Motor neuron (in vitro differentiated cells): ENCODE measurements at regions not wholly inside any gene's neighbourhood (a gene's known extent, or its start where the extent isn't known, plus 50 kb on each side); places are given as distances from the start of the nearest gene placed in this dataset.

Experiments
- ATAC-seq, 8 experiments: fragments of 200-7000 bp; cut with Tn5 transposase; replicated peaks in 6 of 8; 2 replicates each; pipeline ENCODE4 v1.8.0; 2021; ENCODE audit warnings: mild to moderate bottlenecking in 8 of 8, moderate library complexity in 8 of 8
- H3K27ac ChIP-seq, 2 donors: fragments of 250-450 bp; sonication (Bioruptor Pico); 2 replicates each; pipeline ENCODE4 v1.9.0; 2021; ENCODE audit warnings: antibody characterized with exemption in 2 of 2, mild to moderate bottlenecking in 2 of 2, moderate library complexity in 1 of 2
- H3K4me1 ChIP-seq, 2 donors: fragments of 250-450 bp; sonication (Bioruptor Pico); replicated peaks in 1 of 2; 2 replicates each; pipeline ENCODE4 v1.6.1; 2021; ENCODE audit warnings: antibody characterized with exemption in 2 of 2, mild to moderate bottlenecking in 2 of 2, moderate library complexity in 1 of 2
- H3K4me3 ChIP-seq, 5 donors: fragments of 250-450 bp; sonication (Bioruptor Pico); 2 replicates each; pipeline ENCODE4 v1.9.0; 2021; ENCODE audit warnings: antibody characterized with exemption in 5 of 5, mild to moderate bottlenecking in 5 of 5, moderate library complexity in 4 of 5
- WGBS, 10 experiments: fragments of 450-650 bp; shearing (Covaris generic); methylation state at CpG; one replicate each; pipeline ENCODE4 v1.0.0; 2022; 5-methylcytosine and 5-hydroxymethylcytosine counted together
- in situ Hi-C, 9 experiments: fragments of 400-800 bp; cut with MboI; loops; one replicate each; pipeline ENCODE4 v1.15.0; 2021; ENCODE audit warnings: low sequenced_read_pairs in 9 of 9, low pct_unique_long_range_greater_than_20kb in 2 of 9; ENCODE audit not compliant: unreplicated experiment in 9 of 9

DNA sequence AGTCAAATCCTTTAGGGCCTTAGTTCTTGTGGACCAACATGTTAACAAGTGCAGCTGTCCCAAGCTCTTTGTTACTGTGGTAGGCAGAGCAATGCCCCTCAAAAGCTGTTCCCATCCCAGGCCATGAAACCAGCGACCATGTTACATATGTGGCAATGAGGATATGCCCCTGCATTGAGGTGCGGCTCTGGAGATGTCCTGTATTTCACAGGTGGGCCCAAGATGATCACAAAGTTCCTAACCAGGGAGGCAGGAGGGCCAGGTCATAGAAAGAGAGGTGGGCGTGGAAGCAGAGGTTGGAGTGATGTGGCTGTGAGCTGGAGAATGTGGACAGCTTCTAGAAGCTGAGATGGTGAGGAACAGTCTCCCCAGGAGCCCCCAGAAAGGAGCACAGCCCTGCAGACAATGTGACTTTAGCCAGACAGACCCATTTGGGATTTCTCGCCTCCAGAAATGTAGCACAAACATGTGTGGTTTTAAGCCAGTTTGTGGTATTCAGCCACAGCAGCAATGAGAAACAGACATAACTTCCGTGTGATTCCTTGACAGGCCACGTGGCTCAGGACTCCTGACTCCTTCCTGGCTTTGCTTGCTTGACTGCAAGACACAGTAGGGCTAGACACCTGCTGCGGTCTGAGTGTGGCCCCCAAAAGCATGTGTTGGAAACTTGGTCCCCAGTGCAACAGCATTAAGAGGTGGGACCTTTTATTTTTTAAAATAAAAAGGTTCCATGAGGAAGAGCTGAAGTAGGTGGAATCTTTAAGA lies 778.3 kb downstream of the KCNJ18 start:
- Histone ChIP-seq H3K4me1 (no peaks in the 10 kb centered on the region), H3K4me3 (no peak overlapping the region), H3K27ac (no peak overlapping the region)
- no peak for ATAC-seq
- in situ Hi-C loops = no loop called here
- 0 to 80% (median 37%) methylated on average over 1 to 3 of the region's 7 CpGs; no CpG with 5 or more reads in 2 of the 10 experiments for WGBS, 10 experiments

DNA sequence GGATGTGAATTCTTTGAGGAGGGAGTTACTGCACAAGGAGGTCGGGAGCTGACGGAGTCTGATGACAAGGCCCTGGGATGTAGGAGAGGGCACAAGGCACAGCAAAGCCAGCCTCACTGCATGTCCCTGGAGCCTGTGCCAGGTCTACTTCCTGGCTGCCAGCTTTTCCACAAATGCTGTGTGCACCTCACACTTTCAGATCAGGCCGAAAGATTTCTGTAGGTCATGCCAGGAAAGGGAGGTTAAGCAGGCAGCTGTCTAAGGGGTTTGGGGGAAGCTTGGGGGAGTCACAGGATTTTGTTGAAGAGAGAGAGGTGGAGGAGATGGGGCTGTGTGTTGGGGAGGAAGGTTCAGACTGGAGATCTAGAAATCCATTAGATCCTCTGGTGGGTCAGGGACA lies 792.5 kb downstream of the KCNJ18 start:
- in situ Hi-C loops = no loop called here
- Histone ChIP-seq H3K27ac (no peak overlapping the region), H3K4me1 (no peaks in the 10 kb centered on the region), H3K4me3 (no peak overlapping the region)
- 18 to 60% (median 30%) methylated on average over 1 to 3 of the region's 3 CpGs; no CpG with 5 or more reads in 4 of the 10 experiments for WGBS, 10 experiments
- no peak for ATAC-seq

DNA sequence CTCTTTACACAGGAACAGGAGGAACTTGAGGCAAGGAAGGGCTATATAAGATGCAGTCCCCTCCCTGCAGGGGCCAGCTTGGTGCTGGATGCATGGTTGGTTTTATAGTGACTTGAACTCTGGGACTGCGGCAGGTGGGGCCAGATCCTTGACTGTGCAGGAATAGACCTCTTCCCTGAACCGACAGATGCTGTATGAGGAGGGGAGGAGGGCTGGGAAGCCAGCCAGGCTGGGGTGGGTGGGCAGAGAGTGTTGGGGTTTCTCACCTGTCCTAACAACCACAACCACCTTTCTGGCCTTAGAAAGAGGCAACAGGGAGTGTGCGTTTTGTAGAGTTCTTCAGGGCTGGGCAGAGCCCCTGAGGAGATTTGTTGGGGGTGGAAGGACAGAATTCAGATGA lies 798.1 kb downstream of the KCNJ18 start:
- in situ Hi-C loops = no loop called here
- no peak overlapping the region for H3K4me3 ChIP-seq
- 0% methylated on average over 1 to 2 of the region's 3 CpGs; no CpG with 5 or more reads in 7 of the 10 experiments for WGBS, 10 experiments
- H3K27ac ChIP-seq = no peak overlapping the region
- no peak for ATAC-seq
- no peaks in the 10 kb centered on the region for H3K4me1 ChIP-seq

DNA sequence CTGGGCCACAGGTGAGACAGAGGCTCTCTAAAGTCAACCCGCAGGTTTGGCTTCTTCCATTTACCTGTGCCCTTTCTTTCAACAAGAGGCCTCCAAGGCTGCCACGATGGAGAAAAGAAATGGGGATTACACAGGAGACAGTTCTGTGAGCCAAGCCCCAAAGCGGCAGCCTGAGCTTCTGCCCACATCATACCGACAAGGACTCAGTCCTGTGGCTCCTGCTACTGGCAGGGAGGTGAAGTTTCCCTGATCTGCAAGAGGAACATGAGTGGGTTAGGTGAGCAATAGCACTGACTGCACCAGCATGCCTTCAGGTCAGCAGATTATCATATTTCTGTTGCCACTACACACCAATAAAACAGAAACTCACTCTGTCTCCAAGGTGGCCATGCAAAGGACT lies 800.0 kb downstream of the KCNJ18 start:
- Histone ChIP-seq H3K4me3 (no peak overlapping the region), H3K4me1 (no peaks in the 10 kb centered on the region), H3K27ac (no peak overlapping the region)
- WGBS, 10 experiments = 0 to 60% (median 18%) methylated on average over 1 to 3 of the region's 4 CpGs; no CpG with 5 or more reads in 4 of the 10 experiments
- in situ Hi-C loops = no loop called here
- no peak for ATAC-seq

DNA sequence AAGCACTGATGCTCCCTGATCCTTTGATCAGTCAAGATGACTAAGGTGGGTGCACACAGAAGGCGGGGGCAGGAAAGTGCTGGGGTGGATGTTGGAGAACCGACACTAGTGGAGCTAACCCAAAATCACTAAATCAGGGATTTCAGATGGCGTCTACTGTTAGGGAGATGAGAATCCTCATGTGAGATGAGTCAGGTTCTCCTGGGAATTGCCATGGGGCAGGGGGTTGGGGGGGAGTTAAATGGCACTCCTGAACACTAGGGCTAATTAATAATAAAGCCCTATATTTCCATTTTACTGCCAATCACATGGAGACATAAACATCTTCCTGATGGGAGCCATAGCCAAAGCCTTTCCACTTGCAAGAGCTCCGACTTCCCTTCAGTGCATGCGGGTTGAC lies 804.1 kb downstream of the KCNJ18 start:
- no peaks in the 10 kb centered on the region for H3K4me1 ChIP-seq
- no peak overlapping the region for H3K4me3 ChIP-seq
- no peak for ATAC-seq
- in situ Hi-C loops = no loop called here
- no peak overlapping the region for H3K27ac ChIP-seq
- WGBS, 10 experiments = 45 to 80% methylated on average over 1 to 2 of the region's 5 CpGs; no CpG with 5 or more reads in 8 of the 10 experiments

DNA sequence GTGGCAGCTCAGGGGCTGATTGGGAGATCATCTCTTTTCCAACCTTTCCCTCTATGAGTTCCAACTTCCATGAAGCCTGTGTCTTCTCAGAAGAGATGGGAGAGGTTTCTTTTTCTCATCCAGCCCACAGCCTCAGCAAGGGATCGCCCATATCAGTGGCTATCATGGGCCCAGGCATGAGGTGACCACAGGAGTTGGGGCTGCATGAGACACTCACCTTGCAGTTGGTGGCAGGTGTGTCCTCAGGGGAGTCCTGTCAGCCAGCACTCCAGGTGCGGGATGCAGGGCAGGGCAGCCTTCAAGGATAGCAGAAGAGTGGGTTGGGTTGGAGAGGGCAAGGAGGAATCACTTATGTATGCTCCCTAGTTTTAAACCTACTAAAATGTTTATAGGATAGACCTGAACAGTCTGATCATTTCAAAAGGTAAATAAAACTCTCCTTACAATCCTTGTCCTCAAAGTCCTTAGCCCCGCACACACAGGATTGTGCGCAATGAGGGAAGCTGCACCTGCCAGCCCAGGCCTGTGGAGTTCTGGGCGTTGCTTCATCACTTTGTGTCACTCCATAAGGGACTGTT lies 811.1 kb downstream of the KCNJ18 start:
- H3K4me3 ChIP-seq = no peak overlapping the region
- ATAC-seq = no peak
- in situ Hi-C loops = no loop called here
- H3K27ac ChIP-seq = no peak overlapping the region
- 0 to 67% (median 30%) methylated on average over 1 to 3 of the region's 5 CpGs; no CpG with 5 or more reads in 3 of the 10 experiments for WGBS, 10 experiments
- H3K4me1 ChIP-seq = no peaks in the 10 kb centered on the region

DNA sequence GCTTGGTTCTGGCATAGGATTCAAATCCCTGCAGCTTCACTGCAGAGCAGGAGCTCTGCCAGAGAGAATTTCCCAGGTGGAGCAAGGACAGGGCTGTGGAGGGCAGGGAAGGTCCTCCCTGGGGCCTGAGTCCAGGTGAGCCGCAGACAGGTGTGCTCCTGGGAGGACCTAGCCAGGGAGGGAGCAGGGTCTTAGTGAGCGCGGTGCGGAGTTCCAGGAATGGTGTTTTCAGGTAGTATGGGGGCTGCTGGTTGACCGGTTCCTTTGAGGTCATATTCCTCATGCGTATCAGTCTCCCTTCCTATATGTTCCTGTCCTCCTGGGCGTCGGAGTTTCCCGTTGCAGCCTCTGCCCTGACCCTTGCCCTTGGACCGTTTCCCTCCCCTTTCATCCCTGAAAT lies 813.3 kb downstream of the KCNJ18 start:
- Histone ChIP-seq H3K4me1 (no peaks in the 10 kb centered on the region), H3K27ac (no peak overlapping the region), H3K4me3 (no peak overlapping the region)
- WGBS, 10 experiments = 41 to 78% (median 61%) methylated on average over 5 to 7 of the region's 10 CpGs; no CpG with 5 or more reads in 6 of the 10 experiments
- in situ Hi-C loops = no loop called here
- no peak for ATAC-seq

DNA sequence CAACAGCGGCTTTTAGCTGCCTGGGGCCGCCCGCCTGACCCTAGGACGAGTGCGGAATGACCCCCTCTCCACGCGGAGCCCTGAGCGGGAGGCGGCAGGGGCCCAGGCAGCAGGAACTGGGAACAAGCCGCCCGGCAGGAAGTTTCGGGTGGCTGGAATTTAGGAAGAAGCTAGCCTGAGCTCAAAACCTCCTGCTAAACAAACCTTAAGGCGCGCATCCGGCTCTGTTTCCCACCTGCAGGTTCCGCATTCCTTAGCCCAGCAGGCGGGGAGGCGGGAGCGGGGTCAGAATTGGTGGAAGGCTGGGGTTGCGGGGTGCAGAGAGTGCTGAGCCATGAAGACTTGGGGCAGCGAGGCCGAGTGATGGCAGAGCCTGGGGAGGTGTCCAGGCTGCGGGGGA lies 813.9 kb downstream of the KCNJ18 start:
- no peaks in the 10 kb centered on the region for H3K4me1 ChIP-seq
- in situ Hi-C loops = no loop called here

DNA sequence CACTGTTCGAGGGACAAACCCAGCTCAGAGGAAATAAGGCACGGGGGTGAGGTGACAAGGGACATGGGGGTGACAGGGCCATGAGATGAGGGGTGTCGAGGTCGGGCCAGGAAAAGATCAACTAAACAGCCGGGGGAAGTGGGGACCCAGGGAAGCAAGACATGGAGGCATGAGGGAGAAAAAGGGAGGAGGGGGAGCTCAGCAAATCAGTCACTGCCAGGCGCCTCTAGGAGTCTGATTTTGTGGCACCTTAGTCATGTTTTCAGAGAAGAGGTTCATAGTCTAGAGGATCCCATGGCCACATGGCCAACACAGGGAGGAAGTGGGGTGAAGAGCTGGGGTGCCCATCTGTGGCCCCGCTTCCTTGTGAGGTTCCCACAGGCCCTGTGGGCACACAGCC lies 814.5 kb downstream of the KCNJ18 start:
- no peak for ATAC-seq
- H3K27ac ChIP-seq = no peak overlapping the region
- WGBS, 10 experiments = no CpG with 5 or more reads among the region's 7 CpGs
- H3K4me3 ChIP-seq = no peak overlapping the region
- H3K4me1 ChIP-seq = no peaks in the 10 kb centered on the region
- in situ Hi-C loops = no loop called here

More for the DNA sequence above, 813.9 kb downstream of the KCNJ18 start:
- no peak for ATAC-seq
- no peak overlapping the region for H3K4me3 ChIP-seq
- no peak overlapping the region for H3K27ac ChIP-seq
- WGBS, 10 experiments = 40 to 90% methylated on average over 1 to 2 of the region's 23 CpGs; no CpG with 5 or more reads in 8 of the 10 experiments

DNA sequence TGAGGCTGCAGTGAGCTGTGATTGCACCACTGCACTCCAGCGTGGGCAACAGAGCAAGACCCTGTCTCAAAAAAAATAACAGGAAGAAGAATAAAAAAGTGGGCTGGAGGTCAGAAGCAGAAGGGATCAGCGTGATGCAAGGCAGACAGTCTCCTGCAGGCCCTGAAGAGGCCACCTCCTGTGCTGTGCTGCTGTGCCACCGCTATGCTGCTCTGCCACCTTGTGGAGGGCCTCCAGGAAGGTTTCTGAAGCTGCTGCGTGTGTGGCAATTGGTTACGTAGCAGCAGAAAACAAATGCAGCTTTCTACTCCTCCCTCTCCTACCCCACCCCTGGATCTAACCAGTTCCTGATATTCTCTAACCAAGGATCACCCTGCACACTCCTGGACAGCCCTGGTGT lies 815.5 kb downstream of the KCNJ18 start:
- Histone ChIP-seq H3K27ac (no peak overlapping the region), H3K4me3 (no peak overlapping the region), H3K4me1 (no peaks in the 10 kb centered on the region)
- 0 to 80% (median 27%) methylated on average over 1 to 4 of the region's 5 CpGs; no CpG with 5 or more reads in 5 of the 10 experiments for WGBS, 10 experiments
- ATAC-seq = peak in 5 of 8 experiments; percentile 36 to 94 (median 53)
- in situ Hi-C loops = no loop called here

DNA sequence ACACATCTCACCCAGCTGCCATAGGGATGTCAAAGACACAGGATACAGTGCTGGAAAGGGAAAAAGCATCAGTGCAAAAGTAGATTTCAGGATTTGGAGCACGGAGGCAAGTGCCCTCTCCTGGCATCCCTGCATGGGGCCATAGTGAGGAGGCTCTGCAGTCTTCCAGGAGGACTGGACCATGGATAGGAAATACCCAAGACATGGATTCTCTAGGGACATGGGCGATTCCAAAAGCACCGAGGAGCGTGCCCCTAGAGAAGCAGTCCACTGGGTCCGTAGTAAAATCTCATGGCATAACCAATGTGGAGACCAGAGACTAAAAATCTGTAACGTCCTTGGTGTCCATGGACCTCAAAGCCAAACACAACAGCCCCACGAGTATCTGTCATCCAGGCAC lies 818.2 kb downstream of the KCNJ18 start:
- Histone ChIP-seq H3K4me3 (no peak overlapping the region), H3K27ac (no peak overlapping the region), H3K4me1 (no peaks in the 10 kb centered on the region)
- in situ Hi-C loops = no loop called here
- 6 to 53% (median 15%) methylated on average over 2 to 5 of the region's 7 CpGs; no CpG with 5 or more reads in 5 of the 10 experiments for WGBS, 10 experiments
- ATAC-seq = no peak

DNA sequence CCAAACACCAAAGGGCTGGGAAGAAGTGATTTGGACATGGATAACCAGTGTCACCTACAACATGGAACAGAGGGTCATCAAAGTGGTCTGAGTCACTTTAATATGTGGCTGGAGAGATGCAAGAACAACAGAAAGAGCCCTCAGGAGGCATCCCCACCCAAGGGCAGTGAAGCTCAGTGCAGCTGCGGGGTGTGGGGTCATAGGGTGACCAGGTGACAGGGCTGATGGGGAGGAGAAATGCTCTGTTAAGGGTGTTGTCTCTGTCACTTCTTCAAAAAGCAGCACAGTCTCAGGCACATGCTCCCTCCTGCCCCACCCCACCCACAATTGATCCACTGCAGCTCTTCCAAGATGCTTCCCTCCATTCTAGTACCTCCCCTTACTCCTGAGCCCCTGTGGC lies 819.1 kb downstream of the KCNJ18 start:
- in situ Hi-C loops = no loop called here
- ATAC-seq = no peak
- WGBS, 10 experiments = 17 to 40% methylated on average over 1 of the region's 1 CpG; no CpG with 5 or more reads in 8 of the 10 experiments
- no peak overlapping the region for H3K27ac ChIP-seq
- H3K4me1 ChIP-seq = no peaks in the 10 kb centered on the region
- no peak overlapping the region for H3K4me3 ChIP-seq

DNA sequence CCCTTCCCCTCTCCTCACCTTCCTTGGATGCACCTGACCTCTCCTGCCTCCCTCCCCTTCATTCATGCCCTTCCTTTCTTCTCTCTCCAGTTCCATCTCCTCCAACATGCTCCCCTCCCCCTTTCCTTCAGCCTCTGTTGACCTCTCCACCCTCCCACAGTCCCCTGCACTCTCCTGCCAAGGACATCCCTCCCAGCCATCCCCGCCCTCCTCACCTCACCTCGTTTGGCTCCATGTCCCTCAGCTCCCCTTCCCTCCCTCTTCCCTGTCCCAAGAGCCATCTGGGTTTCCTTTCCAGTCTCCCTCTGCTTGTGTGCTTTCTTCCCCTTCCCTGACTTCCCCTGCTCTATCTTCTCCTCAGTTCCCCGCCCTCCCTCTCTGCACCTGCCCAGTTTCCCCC lies 819.7 kb downstream of the KCNJ18 start:
- no CpG with 5 or more reads among the region's 3 CpGs for WGBS, 10 experiments
- in situ Hi-C loops = no loop called here
- Histone ChIP-seq H3K27ac (no peak overlapping the region), H3K4me1 (no peaks in the 10 kb centered on the region), H3K4me3 (no peak overlapping the region)
- ATAC-seq = no peak

DNA sequence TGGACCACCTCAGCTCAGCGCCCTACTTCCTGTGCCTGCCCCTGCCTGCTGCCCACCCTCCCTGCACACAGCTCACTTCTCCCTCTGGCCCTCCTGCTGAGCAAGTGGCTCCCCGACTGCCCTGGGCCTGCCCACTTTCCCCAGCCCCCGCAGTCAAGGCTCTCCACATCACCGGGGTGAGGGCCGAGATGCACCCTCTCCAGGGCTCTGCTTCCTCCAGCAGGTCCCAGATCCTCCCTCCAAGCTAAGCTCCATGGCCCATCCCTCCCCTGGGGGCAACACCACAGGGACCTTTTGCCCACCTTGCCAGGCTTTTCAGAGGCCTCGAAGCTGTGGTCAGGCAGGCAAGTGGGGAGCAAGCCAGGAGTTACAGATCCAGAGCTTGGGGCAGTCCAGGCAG lies 820.2 kb downstream of the KCNJ18 start:
- ATAC-seq = no peak
- in situ Hi-C loops = no loop called here
- no peak overlapping the region for H3K4me3 ChIP-seq
- H3K4me1 ChIP-seq = no peaks in the 10 kb centered on the region
- 100% methylated on average over 1 of the region's 6 CpGs; no CpG with 5 or more reads in 9 of the 10 experiments for WGBS, 10 experiments
- H3K27ac ChIP-seq = no peak overlapping the region
